ENCODE measurements at regions not wholly inside any gene's neighbourhood (a gene's known extent, or its start where the extent isn't known, plus 50 kb on each side); places are given as distances from the start of the nearest gene placed in this dataset.

- TF ChIP-seq CTCF (IDR thresholded peaks at IDR 0.05; ENCODE audit: poor library complexity, severe bottlenecking), result no peak
- TF ChIP-seq POLR2AphosphoS5 (IDR thresholded peaks at IDR 0.05), result no peak
- TF ChIP-seq EP300 (conservative IDR thresholded peaks at IDR 0.05; ENCODE audit: poor library complexity, severe bottlenecking), result no peak
- no peak for TF ChIP-seq TAF1 (IDR thresholded peaks at IDR 0.05; ENCODE audit: low read depth)
- no peak for TF ChIP-seq EZH2 (IDR thresholded peaks at IDR 0.05; ENCODE audit: borderline replicate concordance, insufficient read depth, low read length, poor library complexity, severe bottlenecking)
Measured at GRCh38 chr14:34055157-34055950, 104.5 kb upstream of the EGLN3 start.
